ENCODE measurements at regions not wholly inside any gene's neighbourhood (a gene's known extent, or its start where the extent isn't known, plus 50 kb on each side); places are given as distances from the start of the nearest gene placed in this dataset.

DNA sequence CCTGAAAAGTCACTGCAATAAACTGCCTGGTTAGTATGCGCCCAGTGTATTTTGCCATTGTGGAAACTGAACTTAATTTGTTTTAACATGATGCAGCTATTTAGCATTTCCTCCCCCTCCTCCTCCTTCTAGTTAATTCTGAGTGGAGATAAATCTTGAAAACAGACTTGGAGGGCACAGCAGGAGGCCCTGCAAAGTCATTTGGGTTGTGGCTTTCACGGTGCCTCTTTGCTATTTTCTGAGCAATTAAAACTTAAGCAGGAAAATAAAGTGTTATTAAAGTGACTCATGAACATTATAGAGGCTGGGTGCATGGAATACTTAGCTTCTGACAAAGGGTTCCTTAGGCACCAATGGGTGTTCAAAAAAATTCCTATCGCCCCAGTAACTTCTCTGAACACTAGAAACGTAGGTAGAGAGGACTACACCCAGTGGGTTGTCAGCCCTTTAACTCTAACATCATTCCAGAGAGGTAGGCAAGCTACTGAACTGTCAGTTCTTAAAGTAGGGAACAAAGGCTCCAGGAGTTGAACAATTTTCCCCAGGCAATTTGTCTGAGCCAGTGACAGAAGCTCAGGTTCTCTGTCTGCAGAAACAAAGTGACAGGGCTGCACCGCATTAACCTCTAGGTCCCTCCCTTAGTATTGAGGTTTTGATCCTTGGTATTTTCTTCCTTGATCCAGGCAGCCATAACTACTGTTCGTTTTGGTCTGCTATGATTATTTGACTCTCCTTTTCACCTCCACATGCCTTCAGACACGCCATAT, 158.3 kb upstream of the KIT start:
- CTCF ChIA-PET = no interaction called here

GRCh38 chr4:54505362-54505761, 152.4 kb upstream of the KIT start:
- no peaks in the 10 kb centered on the region for H3K36me3 ChIP-seq (ENCODE audit: insufficient read depth, low read length, poor library complexity, severe bottlenecking)
- peaks cover 5% of the 10 kb centered on the region for H3K9me3 ChIP-seq (ENCODE audit: low read depth, low read length, poor library complexity, severe bottlenecking)
- peaks cover 1% of the 10 kb centered on the region for H3K4me1 ChIP-seq (ENCODE audit: insufficient read depth, low read length, poor library complexity, severe bottlenecking)
- ChIA-PET POLR2A (ENCODE audit: low non-redundant PET) (no interaction called here), CTCF (no interaction called here)
- no peak for DNase-seq (ENCODE audit: low spot score)
- intact Hi-C loops (cut with micrococcal nuclease; ENCODE audit: unreplicated experiment) = no loop called here
- no peaks in the 10 kb centered on the region for H3K27me3 ChIP-seq (replicated peaks; ENCODE audit: insufficient read depth, low read depth, low read length, poor library complexity)
- H3K27ac ChIP-seq (ENCODE audit: low read depth, low read length, poor library complexity, severe bottlenecking) = no peak overlapping the region
- BruUV-seq (replicated peaks) = no TSS peak
- H3K4me3 ChIP-seq (ENCODE audit: low read depth, low read length, poor library complexity, severe bottlenecking) = no peak overlapping the region
- TF ChIP-seq EZH2 (IDR thresholded peaks at IDR 0.05; ENCODE audit: borderline replicate concordance, low read depth, low read length, poor library complexity, severe bottlenecking) = no peak
- TF ChIP-seq, protein P1, sequence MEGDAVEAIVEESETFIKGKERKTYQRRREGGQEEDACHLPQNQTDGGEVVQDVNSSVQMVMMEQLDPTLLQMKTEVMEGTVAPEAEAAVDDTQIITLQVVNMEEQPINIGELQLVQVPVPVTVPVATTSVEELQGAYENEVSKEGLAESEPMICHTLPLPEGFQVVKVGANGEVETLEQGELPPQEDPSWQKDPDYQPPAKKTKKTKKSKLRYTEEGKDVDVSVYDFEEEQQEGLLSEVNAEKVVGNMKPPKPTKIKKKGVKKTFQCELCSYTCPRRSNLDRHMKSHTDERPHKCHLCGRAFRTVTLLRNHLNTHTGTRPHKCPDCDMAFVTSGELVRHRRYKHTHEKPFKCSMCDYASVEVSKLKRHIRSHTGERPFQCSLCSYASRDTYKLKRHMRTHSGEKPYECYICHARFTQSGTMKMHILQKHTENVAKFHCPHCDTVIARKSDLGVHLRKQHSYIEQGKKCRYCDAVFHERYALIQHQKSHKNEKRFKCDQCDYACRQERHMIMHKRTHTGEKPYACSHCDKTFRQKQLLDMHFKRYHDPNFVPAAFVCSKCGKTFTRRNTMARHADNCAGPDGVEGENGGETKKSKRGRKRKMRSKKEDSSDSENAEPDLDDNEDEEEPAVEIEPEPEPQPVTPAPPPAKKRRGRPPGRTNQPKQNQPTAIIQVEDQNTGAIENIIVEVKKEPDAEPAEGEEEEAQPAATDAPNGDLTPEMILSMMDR (conservative IDR thresholded peaks at IDR 0.05; ENCODE audit: low read depth, low read length) = no peak

More for the DNA sequence above, 158.3 kb upstream of the KIT start:
- peaks cover 15% of the 10 kb centered on the region for H3K4me1 ChIP-seq (ENCODE audit: insufficient read depth, low read length, poor library complexity, severe bottlenecking)
- no peaks in the 10 kb centered on the region for H3K9me3 ChIP-seq (ENCODE audit: low read depth, low read length, poor library complexity, severe bottlenecking)
- H3K4me3 ChIP-seq (ENCODE audit: low read depth, low read length, poor library complexity, severe bottlenecking) = no peak overlapping the region
- TF ChIP-seq, protein P1 (conservative IDR thresholded peaks at IDR 0.05; ENCODE audit: low read depth, low read length) = no peak
- no peak for TF ChIP-seq EZH2 (IDR thresholded peaks at IDR 0.05; ENCODE audit: borderline replicate concordance, low read depth, low read length, poor library complexity, severe bottlenecking)
- peak; percentile 85 for DNase-seq (ENCODE audit: low spot score)
- intact Hi-C loops (cut with micrococcal nuclease; ENCODE audit: unreplicated experiment) = no loop called here
- POLR2A ChIA-PET (ENCODE audit: low non-redundant PET) = no interaction called here
- H3K27me3 ChIP-seq (replicated peaks; ENCODE audit: insufficient read depth, low read depth, low read length, poor library complexity) = no peaks in the 10 kb centered on the region
- BruUV-seq (replicated peaks) = no TSS peak
- no peak overlapping the region for H3K27ac ChIP-seq (ENCODE audit: low read depth, low read length, poor library complexity, severe bottlenecking)
- no peaks in the 10 kb centered on the region for H3K36me3 ChIP-seq (ENCODE audit: insufficient read depth, low read length, poor library complexity, severe bottlenecking)

- ChIA-PET POLR2A (ENCODE audit: low non-redundant PET) (no interaction called here), CTCF (no interaction called here)
- intact Hi-C loops (cut with micrococcal nuclease; ENCODE audit: unreplicated experiment) = no loop called here
- BruUV-seq (replicated peaks) = no TSS peak
- no peaks in the 10 kb centered on the region for H3K36me3 ChIP-seq (ENCODE audit: insufficient read depth, low read length, poor library complexity, severe bottlenecking)
- H3K27me3 ChIP-seq (replicated peaks; ENCODE audit: insufficient read depth, low read depth, low read length, poor library complexity) = no peaks in the 10 kb centered on the region
- H3K27ac ChIP-seq (ENCODE audit: low read depth, low read length, poor library complexity, severe bottlenecking) = no peak overlapping the region
- H3K9me3 ChIP-seq (ENCODE audit: low read depth, low read length, poor library complexity, severe bottlenecking) = peaks cover 5% of the 10 kb centered on the region
- TF ChIP-seq EZH2 (IDR thresholded peaks at IDR 0.05; ENCODE audit: borderline replicate concordance, low read depth, low read length, poor library complexity, severe bottlenecking) = no peak
- TF ChIP-seq, protein P1 (conservative IDR thresholded peaks at IDR 0.05; ENCODE audit: low read depth, low read length) = no peak
- no peak for DNase-seq (ENCODE audit: low spot score)
- no peaks in the 10 kb centered on the region for H3K4me1 ChIP-seq (ENCODE audit: insufficient read depth, low read length, poor library complexity, severe bottlenecking)
- H3K4me3 ChIP-seq (ENCODE audit: low read depth, low read length, poor library complexity, severe bottlenecking) = no peak overlapping the region
Measured at GRCh38 chr4:54505996-54506395, 151.8 kb upstream of the KIT start.
